Activated naive CD8-positive, alpha-beta T cell treated with anti-CD3 and anti-CD28 coated beads for 36 hours (primary cell): ENCODE measurements at regions not wholly inside any gene's neighbourhood (a gene's known extent, or its start where the extent isn't known, plus 50 kb on each side); places are given as distances from the start of the nearest gene placed in this dataset.
"Not testable (repeated sequence)": the region's sequence is repeated elsewhere in the genome, so short reads cannot be mapped to it uniquely, and the experiment has no call there.

ENCODE experiments used
- DNase-seq: peaks from one replicate; pipeline ENCODE4 v3.0.0; 2021
- H3K27ac Mint-ChIP-seq: one replicate; pipeline ENCODE4 v1.8.0; 2022; ENCODE audit warnings: mild to moderate bottlenecking, moderate library complexity, mixed read lengths
- H3K27me3 Mint-ChIP-seq: one replicate; pipeline ENCODE4 v1.8.0; 2022; ENCODE audit warnings: mild to moderate bottlenecking, mixed read lengths
- H3K36me3 Mint-ChIP-seq: one replicate; pipeline ENCODE4 v1.8.0; 2021; ENCODE audit warnings: mild to moderate bottlenecking, mixed read lengths
- H3K4me1 Mint-ChIP-seq: one replicate; pipeline ENCODE4 v1.8.0; 2021; ENCODE audit warnings: mixed read lengths
- H3K4me3 Mint-ChIP-seq: one replicate; pipeline ENCODE4 v1.8.0; 2022; ENCODE audit warnings: mild to moderate bottlenecking, moderate library complexity, mixed read lengths
- H3K9me3 Mint-ChIP-seq: one replicate; pipeline ENCODE4 v1.8.0; 2022; ENCODE audit warnings: mixed read lengths

DNA sequence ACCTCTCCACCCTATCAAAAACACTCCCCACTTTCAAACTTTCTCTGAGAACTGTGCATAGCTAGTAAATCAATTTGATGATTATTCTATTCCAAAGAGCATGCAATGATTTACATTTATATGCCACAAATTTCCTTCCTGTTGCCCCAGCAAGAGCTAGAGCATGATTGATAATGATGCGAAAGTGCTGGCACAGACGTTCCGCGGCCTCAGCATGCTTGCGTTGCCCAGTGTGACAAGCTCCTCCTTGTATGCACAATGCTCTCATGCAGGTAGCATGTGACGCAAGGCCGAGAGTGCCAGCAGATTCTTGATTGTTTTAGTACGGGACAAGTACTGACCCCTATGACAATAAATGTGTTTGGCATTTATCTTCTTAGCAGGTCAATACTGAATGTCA, 696.3 kb upstream of the SLC35B3 start:
- no peaks in the 10 kb centered on the region for H3K36me3 Mint-ChIP-seq
- no peak for DNase-seq
- no peak overlapping the region for H3K4me3 Mint-ChIP-seq

DNA sequence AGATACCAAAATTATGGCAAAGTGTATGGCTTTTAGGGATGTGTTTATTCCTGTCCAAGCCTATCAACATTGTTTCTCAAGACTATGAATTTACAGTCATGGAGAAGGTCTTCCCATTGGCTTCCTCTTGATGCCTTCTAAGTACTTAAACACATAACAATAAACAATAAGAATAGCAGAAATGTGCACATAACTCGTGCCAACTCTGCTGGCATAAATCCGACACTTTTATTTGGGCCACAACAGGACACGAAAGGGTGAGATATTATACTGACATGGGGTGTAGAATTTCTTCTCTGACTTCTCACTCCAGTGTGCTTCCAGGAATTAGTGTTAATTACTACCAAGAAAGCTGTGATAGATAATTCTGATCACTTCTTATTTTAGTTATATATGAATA, 695.9 kb upstream of the SLC35B3 start:
- Mint-ChIP-seq H3K27ac (no peak overlapping the region), H3K36me3 (no peaks in the 10 kb centered on the region), H3K4me1 (no peaks in the 10 kb centered on the region), H3K27me3 (no peaks in the 10 kb centered on the region), H3K4me3 (no peak overlapping the region), H3K9me3 (peaks cover 2% of the 10 kb centered on the region)
- DNase-seq = no peak

More for the DNA sequence above, 696.3 kb upstream of the SLC35B3 start:
- no peaks in the 10 kb centered on the region for H3K27me3 Mint-ChIP-seq
- H3K9me3 Mint-ChIP-seq = peaks cover 2% of the 10 kb centered on the region
- H3K4me1 Mint-ChIP-seq = no peaks in the 10 kb centered on the region
- H3K27ac Mint-ChIP-seq = no peak overlapping the region

- Mint-ChIP-seq H3K9me3 (peaks cover 2% of the 10 kb centered on the region), H3K27ac (no peak overlapping the region)
Measured at GRCh38 chr6:9128970-9129369, 693.6 kb upstream of the SLC35B3 start.

GRCh38 chr6:9126878-9127560, 691.7 kb upstream of the SLC35B3 start:
- no peaks in the 10 kb centered on the region for H3K4me1 Mint-ChIP-seq
- H3K27ac Mint-ChIP-seq = no peak overlapping the region
- no peaks in the 10 kb centered on the region for H3K36me3 Mint-ChIP-seq
- H3K9me3 Mint-ChIP-seq = peaks cover 2% of the 10 kb centered on the region
- H3K27me3 Mint-ChIP-seq = no peaks in the 10 kb centered on the region
- no peak for DNase-seq
- H3K4me3 Mint-ChIP-seq = no peak overlapping the region

More at GRCh38 chr6:9128970-9129369, 693.6 kb upstream of the SLC35B3 start:
- Mint-ChIP-seq H3K27me3 (no peaks in the 10 kb centered on the region), H3K4me3 (no peak overlapping the region), H3K4me1 (no peaks in the 10 kb centered on the region), H3K36me3 (no peaks in the 10 kb centered on the region)
- DNase-seq = no peak

DNA sequence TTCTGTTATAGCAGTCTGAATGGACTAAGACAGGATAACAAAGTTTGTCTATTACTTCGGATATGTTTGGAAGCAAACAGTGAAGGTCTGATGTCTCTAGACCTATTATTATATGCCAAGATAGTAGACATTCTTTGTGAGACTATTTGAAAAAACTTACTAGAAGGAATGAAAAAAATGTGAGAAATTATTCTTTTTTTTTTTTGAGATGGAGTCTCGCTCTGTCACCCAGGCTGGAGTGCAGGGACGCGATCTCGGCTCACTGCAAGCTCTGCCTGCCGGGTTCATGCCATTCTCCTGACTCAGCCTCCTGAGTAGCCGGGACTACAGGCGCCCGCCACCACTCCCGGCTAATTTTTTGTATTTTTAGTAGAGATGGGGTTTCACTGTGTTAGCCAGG, 690.7 kb upstream of the SLC35B3 start:
- not testable (repeated sequence) for H3K4me1 Mint-ChIP-seq, H3K4me3 Mint-ChIP-seq, H3K36me3 Mint-ChIP-seq, H3K27me3 Mint-ChIP-seq, H3K9me3 Mint-ChIP-seq, H3K27ac Mint-ChIP-seq, DNase-seq

- no peaks in the 10 kb centered on the region for H3K9me3 Mint-ChIP-seq
- H3K4me1 Mint-ChIP-seq = no peaks in the 10 kb centered on the region
- H3K27ac Mint-ChIP-seq = no peak overlapping the region
- no peaks in the 10 kb centered on the region for H3K27me3 Mint-ChIP-seq
- no peak for DNase-seq
- H3K36me3 Mint-ChIP-seq = no peaks in the 10 kb centered on the region
- H3K4me3 Mint-ChIP-seq = no peak overlapping the region
Measured at GRCh38 chr6:9121549-9121948, 686.2 kb upstream of the SLC35B3 start.

GRCh38 chr6:9116026-9116425, 680.7 kb upstream of the SLC35B3 start:
- Mint-ChIP-seq H3K27me3 (no peaks in the 10 kb centered on the region), H3K4me3 (no peak overlapping the region), H3K36me3 (no peaks in the 10 kb centered on the region), H3K9me3 (no peaks in the 10 kb centered on the region), H3K4me1 (no peaks in the 10 kb centered on the region), H3K27ac (no peak overlapping the region)
- no peak for DNase-seq

DNA sequence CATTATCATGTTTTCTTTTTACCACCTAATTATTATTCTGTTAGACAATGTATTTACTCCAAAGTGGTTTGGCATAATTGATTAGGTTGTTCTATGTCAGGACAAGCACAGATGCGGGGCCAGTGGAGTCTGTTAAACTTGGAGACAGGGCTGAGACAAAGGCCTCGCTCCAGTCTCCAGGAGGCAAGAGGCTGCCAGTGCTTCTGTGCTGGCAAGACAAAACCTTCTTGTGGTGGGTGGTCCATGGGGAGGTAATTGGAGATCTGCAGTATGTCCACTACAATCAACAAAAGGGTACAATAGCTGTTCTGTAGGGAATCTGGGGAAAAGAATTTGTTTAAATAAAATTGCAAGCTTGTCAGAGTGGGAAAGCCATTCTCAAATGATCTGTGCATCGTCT, 677.2 kb upstream of the SLC35B3 start:
- Mint-ChIP-seq H3K9me3 (no peaks in the 10 kb centered on the region), H3K4me3 (no peak overlapping the region), H3K36me3 (no peaks in the 10 kb centered on the region), H3K27ac (no peak overlapping the region), H3K4me1 (no peaks in the 10 kb centered on the region), H3K27me3 (peaks cover 3% of the 10 kb centered on the region)
- no peak for DNase-seq

GRCh38 chr6:9103876-9104521, 668.7 kb upstream of the SLC35B3 start:
- Mint-ChIP-seq H3K27me3 (peaks cover 5% of the 10 kb centered on the region), H3K36me3 (no peaks in the 10 kb centered on the region), H3K4me1 (no peaks in the 10 kb centered on the region), H3K27ac (no peak overlapping the region), H3K9me3 (peaks cover 4% of the 10 kb centered on the region), H3K4me3 (no peak overlapping the region)
- DNase-seq = no peak

DNA sequence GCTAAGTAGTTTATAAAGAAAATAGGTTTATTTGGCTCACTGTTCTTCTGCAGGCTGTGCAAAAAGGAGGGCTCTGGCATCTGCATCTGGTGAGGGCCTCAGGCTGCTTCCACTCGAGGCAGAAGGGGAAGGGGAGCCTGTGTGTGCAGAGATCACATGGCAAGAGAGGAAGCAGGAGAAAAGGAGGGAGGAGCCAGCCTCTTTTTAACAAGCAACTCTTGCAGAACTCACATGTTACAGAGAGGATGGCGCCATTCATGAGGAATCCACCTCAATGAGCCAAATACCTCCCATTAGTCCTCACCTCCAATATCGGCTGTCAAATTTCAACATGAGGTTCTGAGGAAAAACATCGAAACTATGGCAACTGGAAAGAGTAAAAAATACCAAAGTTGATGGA, 666.6 kb upstream of the SLC35B3 start:
- Mint-ChIP-seq H3K27ac (no peak overlapping the region), H3K4me1 (no peaks in the 10 kb centered on the region), H3K27me3 (peaks cover 3% of the 10 kb centered on the region), H3K36me3 (no peaks in the 10 kb centered on the region), H3K4me3 (no peak overlapping the region), H3K9me3 (peaks cover 6% of the 10 kb centered on the region)
- DNase-seq = no peak

- H3K4me3 Mint-ChIP-seq = no peak overlapping the region
- peaks cover 6% of the 10 kb centered on the region for H3K9me3 Mint-ChIP-seq
- no peaks in the 10 kb centered on the region for H3K4me1 Mint-ChIP-seq
- no peak overlapping the region for H3K27ac Mint-ChIP-seq
- no peak for DNase-seq
- peaks cover 3% of the 10 kb centered on the region for H3K27me3 Mint-ChIP-seq
- no peaks in the 10 kb centered on the region for H3K36me3 Mint-ChIP-seq
Measured at GRCh38 chr6:9100869-9101580, 665.7 kb upstream of the SLC35B3 start.

- Mint-ChIP-seq H3K27ac (no peak overlapping the region), H3K36me3 (no peaks in the 10 kb centered on the region), H3K4me3 (no peak overlapping the region), H3K9me3 (peaks cover 1% of the 10 kb centered on the region), H3K27me3 (no peaks in the 10 kb centered on the region), H3K4me1 (no peaks in the 10 kb centered on the region)
- DNase-seq = no peak
Measured at GRCh38 chr6:9095729-9096128, 660.4 kb upstream of the SLC35B3 start.

- no peak overlapping the region for H3K27ac Mint-ChIP-seq
- no peak for DNase-seq
- no peaks in the 10 kb centered on the region for H3K36me3 Mint-ChIP-seq
- H3K4me3 Mint-ChIP-seq = no peak overlapping the region
- no peaks in the 10 kb centered on the region for H3K27me3 Mint-ChIP-seq
- no peaks in the 10 kb centered on the region for H3K4me1 Mint-ChIP-seq
- H3K9me3 Mint-ChIP-seq = peaks cover 1% of the 10 kb centered on the region
Measured at GRCh38 chr6:9095137-9095536, 659.8 kb upstream of the SLC35B3 start.

DNA sequence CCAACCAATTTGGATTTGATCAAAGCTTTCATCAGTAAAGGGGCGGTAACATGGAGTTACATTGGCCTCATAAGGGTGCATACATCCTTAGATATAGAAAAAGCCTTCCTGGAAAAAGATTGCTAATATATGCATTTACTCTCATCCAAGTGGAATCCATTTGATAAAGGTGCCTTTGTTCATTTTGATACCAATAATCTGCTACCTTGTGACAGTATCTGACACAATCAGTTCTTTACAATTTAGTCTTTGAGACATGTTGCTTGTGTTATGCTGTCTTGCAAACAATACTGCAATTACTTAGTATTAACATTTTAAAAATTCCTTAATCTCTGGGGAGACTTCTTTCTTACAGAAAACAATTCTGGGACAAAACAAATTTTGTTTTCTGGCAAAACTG, 654.4 kb upstream of the SLC35B3 start:
- no peak overlapping the region for H3K27ac Mint-ChIP-seq
- DNase-seq = no peak
- peaks cover 2% of the 10 kb centered on the region for H3K9me3 Mint-ChIP-seq
- H3K4me3 Mint-ChIP-seq = no peak overlapping the region
- H3K4me1 Mint-ChIP-seq = peaks cover 6% of the 10 kb centered on the region
- no peaks in the 10 kb centered on the region for H3K36me3 Mint-ChIP-seq
- H3K27me3 Mint-ChIP-seq = no peaks in the 10 kb centered on the region

DNA sequence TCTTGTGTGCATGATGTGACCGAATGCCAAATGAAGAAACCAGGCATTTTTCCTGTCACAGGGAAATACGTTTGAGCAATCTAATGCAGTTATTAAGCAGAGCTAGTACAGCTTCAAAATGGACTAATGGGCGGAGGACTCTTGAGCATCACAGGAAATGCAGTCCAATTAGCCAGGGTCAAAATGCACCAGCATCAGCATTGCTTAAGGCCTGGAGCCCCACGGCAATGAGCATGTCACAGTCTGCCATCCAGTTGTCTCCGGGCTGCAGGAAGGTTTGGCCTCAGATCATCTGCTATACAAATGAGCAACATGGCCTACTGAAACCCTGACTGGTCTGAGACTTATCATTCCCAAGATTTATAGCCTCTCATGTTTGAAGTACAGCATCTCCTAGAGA, 652.1 kb upstream of the SLC35B3 start:
- H3K27me3 Mint-ChIP-seq = no peaks in the 10 kb centered on the region
- peaks cover 2% of the 10 kb centered on the region for H3K9me3 Mint-ChIP-seq
- no peak for DNase-seq
- no peak overlapping the region for H3K27ac Mint-ChIP-seq
- no peaks in the 10 kb centered on the region for H3K36me3 Mint-ChIP-seq
- H3K4me3 Mint-ChIP-seq = no peak overlapping the region
- H3K4me1 Mint-ChIP-seq = peaks cover 6% of the 10 kb centered on the region

- Mint-ChIP-seq H3K9me3 (peaks cover 2% of the 10 kb centered on the region), H3K4me1 (peaks cover 6% of the 10 kb centered on the region), H3K4me3 (no peak overlapping the region), H3K36me3 (no peaks in the 10 kb centered on the region), H3K27me3 (no peaks in the 10 kb centered on the region), H3K27ac (no peak overlapping the region)
- no peak for DNase-seq
Measured at GRCh38 chr6:9086331-9086730, 651.0 kb upstream of the SLC35B3 start.
